ENCODE measurements at regions not wholly inside any gene's neighbourhood (a gene's known extent, or its start where the extent isn't known, plus 50 kb on each side); places are given as distances from the start of the nearest gene placed in this dataset.

DNA sequence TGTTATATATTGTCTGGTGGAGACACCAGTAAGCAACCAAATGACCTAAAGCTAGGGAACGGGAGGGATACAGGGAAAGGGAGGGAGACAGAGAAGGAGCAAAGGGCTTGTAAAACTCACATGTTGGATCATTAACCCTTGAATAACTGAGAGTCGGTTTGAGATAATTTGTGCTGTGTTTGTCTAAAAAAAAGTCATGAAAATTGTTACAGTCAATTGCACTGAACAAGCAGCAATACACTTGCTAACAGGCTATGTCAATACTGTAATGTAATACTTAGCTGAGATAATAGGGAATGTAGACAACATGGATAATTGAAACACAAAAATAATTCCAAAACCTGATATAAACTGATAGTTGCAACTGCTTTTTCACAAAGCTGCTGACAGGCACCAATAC, 71.3 kb upstream of the ZNF521 start:
- TF ChIP-seq RAD21 (IDR thresholded peaks at IDR 0.05; ENCODE audit: low read depth), result no peak
- TF ChIP-seq, protein P1, sequence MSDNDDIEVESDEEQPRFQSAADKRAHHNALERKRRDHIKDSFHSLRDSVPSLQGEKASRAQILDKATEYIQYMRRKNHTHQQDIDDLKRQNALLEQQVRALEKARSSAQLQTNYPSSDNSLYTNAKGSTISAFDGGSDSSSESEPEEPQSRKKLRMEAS (IDR thresholded peaks at IDR 0.05), result no peak
- no peak for TF ChIP-seq NFIC (IDR thresholded peaks at IDR 0.05)
- TF ChIP-seq CEBPB (IDR thresholded peaks at IDR 0.05), result no peak
- no peak for TF ChIP-seq TAF1 (IDR thresholded peaks at IDR 0.05; ENCODE audit: low read depth)
- TF ChIP-seq FOXM1 (IDR thresholded peaks at IDR 0.05; ENCODE audit: borderline replicate concordance, low read depth), result no peak

DNA sequence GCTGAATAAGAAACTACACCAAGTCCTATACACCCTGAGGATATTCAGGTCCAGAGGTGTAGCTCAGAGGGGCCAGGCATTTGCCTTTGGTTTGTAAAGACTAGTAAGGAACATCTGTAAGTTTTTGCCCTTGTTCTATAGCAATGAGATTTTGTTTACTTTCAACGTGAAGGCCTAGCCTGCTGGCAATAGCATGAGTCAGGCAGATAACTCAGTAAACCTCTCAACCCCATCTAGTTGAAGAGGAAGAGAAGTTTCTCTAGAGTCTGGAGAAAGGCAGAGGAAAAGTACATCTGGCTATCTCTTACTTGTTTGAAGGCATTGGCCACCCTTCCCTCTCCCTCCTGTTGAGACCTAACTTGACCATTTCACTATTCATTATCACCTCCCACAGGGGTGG, 70.3 kb upstream of the ZNF521 start:
- TF ChIP-seq EGR1 (IDR thresholded peaks at IDR 0.05) (no peak), TEAD4 (IDR thresholded peaks at IDR 0.05) (no peak), FOXM1 (IDR thresholded peaks at IDR 0.05; ENCODE audit: borderline replicate concordance, low read depth) (no peak), CREB1 (IDR thresholded peaks at IDR 0.05; ENCODE audit: low read depth) (no peak), ZBTB7A (IDR thresholded peaks at IDR 0.05; ENCODE audit: low read depth) (no peak), EP300 (IDR thresholded peaks at IDR 0.05; ENCODE audit: borderline replicate concordance) (no peak), TAF1 (IDR thresholded peaks at IDR 0.05; ENCODE audit: low read depth) (no peak), RAD21 (IDR thresholded peaks at IDR 0.05; ENCODE audit: low read depth) (no peak), TCF12 (IDR thresholded peaks at IDR 0.05; ENCODE audit: low read depth) (no peak), CEBPB (IDR thresholded peaks at IDR 0.05) (no peak), YY1 (IDR thresholded peaks at IDR 0.05; ENCODE audit: low read depth) (no peak), NFIC (IDR thresholded peaks at IDR 0.05) (no peak)
- TF ChIP-seq, protein P2, sequence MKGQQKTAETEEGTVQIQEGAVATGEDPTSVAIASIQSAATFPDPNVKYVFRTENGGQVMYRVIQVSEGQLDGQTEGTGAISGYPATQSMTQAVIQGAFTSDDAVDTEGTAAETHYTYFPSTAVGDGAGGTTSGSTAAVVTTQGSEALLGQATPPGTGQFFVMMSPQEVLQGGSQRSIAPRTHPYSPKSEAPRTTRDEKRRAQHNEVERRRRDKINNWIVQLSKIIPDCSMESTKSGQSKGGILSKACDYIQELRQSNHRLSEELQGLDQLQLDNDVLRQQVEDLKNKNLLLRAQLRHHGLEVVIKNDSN (IDR thresholded peaks at IDR 0.05), result no peak
- TF ChIP-seq, protein P1 (IDR thresholded peaks at IDR 0.05), result no peak
- TF ChIP-seq, protein P3, sequence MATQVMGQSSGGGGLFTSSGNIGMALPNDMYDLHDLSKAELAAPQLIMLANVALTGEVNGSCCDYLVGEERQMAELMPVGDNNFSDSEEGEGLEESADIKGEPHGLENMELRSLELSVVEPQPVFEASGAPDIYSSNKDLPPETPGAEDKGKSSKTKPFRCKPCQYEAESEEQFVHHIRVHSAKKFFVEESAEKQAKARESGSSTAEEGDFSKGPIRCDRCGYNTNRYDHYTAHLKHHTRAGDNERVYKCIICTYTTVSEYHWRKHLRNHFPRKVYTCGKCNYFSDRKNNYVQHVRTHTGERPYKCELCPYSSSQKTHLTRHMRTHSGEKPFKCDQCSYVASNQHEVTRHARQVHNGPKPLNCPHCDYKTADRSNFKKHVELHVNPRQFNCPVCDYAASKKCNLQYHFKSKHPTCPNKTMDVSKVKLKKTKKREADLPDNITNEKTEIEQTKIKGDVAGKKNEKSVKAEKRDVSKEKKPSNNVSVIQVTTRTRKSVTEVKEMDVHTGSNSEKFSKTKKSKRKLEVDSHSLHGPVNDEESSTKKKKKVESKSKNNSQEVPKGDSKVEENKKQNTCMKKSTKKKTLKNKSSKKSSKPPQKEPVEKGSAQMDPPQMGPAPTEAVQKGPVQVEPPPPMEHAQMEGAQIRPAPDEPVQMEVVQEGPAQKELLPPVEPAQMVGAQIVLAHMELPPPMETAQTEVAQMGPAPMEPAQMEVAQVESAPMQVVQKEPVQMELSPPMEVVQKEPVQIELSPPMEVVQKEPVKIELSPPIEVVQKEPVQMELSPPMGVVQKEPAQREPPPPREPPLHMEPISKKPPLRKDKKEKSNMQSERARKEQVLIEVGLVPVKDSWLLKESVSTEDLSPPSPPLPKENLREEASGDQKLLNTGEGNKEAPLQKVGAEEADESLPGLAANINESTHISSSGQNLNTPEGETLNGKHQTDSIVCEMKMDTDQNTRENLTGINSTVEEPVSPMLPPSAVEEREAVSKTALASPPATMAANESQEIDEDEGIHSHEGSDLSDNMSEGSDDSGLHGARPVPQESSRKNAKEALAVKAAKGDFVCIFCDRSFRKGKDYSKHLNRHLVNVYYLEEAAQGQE (IDR thresholded peaks at IDR 0.05; ENCODE audit: low read depth), result no peak

DNA sequence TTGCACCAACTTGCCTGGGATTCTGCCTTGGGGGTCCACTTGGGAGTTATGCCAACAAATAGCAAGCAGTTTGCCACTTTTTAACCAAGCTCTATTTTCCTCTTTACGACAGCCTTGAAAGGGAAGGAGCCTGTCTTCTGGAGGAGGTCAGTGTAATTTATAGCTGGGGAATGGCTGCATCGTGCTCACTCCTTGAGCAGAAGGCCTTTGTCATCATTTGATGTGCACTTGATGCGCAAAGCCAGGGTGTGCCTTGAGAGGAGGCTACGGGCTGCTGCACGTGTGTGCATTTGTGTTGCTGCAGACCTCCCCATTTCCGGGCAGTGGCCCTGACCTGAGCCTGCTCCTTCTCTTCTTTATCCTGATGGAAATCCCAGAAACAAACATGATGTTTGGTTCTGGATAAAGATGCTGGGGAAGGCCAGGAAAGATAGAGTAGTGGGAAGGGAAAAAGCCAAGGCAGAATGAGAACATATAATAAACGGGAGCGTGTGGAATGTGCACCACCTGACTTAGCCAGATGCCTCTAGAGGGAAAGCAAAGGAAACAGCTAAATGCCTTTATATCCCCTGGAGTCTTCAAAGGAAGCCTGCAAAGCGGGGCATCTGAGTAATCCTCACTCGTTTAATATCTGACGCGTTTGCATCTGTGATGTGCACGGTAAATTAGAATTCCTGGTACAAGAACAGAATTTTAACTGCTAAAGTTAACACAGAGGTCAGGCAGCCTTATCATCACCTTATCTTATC, 68.3 kb upstream of the ZNF521 start:
- TF ChIP-seq, protein P2 (IDR thresholded peaks at IDR 0.05), result no peak
- TF ChIP-seq TAF1 (IDR thresholded peaks at IDR 0.05; ENCODE audit: low read depth), result no peak
- no peak for TF ChIP-seq NFIC (IDR thresholded peaks at IDR 0.05)
- no peak for TF ChIP-seq YY1 (IDR thresholded peaks at IDR 0.05; ENCODE audit: low read depth)
- no peak for TF ChIP-seq CEBPB (IDR thresholded peaks at IDR 0.05)
- no peak for TF ChIP-seq RAD21 (IDR thresholded peaks at IDR 0.05; ENCODE audit: low read depth)
- TF ChIP-seq EP300 (IDR thresholded peaks at IDR 0.05; ENCODE audit: borderline replicate concordance), result no peak

DNA sequence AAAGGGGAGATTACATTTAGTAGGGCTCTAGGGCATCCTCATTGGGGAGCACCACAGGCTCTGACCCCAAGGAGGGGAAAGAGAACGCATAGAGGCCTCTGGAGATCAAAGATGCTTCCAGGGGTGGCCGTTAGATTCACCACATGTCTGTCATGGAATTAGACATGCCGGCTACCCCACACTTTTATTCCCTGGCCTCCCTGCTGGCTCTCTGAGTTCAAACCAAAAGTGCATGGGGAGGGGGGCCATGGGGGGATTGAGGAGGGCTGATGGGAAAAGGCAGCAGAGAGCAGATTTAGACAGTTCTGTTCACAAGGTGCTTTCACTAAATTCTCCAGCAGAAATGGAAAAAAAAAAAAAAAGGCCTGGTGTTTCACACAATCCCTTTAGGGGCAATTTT, 64.4 kb upstream of the ZNF521 start:
- TF ChIP-seq, protein P1 (IDR thresholded peaks at IDR 0.05), result no peak
- no peak for TF ChIP-seq EGR1 (IDR thresholded peaks at IDR 0.05)
- TF ChIP-seq TCF12 (IDR thresholded peaks at IDR 0.05; ENCODE audit: low read depth), result no peak
- TF ChIP-seq, protein P2 (IDR thresholded peaks at IDR 0.05), result no peak
- TF ChIP-seq CEBPB (IDR thresholded peaks at IDR 0.05), result no peak

DNA sequence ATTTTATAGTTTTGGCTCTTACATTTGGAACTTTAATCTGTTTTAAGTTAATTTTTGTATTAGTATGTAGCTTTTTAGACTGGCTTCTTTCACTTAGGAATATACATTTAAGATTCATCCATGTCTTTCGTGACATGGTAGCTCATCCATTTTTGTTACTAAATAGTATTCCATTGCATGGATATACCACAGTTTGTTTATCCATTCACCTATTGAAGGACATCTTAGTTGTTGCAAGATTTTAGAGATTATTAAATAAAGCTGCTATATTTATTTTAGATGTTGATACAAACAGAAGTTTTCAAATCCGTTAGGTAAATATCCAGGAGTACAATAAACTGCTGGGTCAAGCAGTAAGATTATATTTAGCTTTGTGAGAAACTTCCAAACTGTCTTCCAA, 58.0 kb upstream of the ZNF521 start:
- no peak for TF ChIP-seq TAF1 (IDR thresholded peaks at IDR 0.05; ENCODE audit: low read depth)
- TF ChIP-seq EGR1 (IDR thresholded peaks at IDR 0.05), result no peak
- no peak for TF ChIP-seq EP300 (IDR thresholded peaks at IDR 0.05; ENCODE audit: borderline replicate concordance)
- no peak for TF ChIP-seq NFIC (IDR thresholded peaks at IDR 0.05)
- no peak for TF ChIP-seq TCF12 (IDR thresholded peaks at IDR 0.05; ENCODE audit: low read depth)
- no peak for TF ChIP-seq RAD21 (IDR thresholded peaks at IDR 0.05; ENCODE audit: low read depth)
- no peak for TF ChIP-seq CREB1 (IDR thresholded peaks at IDR 0.05; ENCODE audit: low read depth)
- TF ChIP-seq TEAD4 (IDR thresholded peaks at IDR 0.05), result no peak
- TF ChIP-seq, protein P2 (IDR thresholded peaks at IDR 0.05), result no peak
- TF ChIP-seq, protein P1 (IDR thresholded peaks at IDR 0.05), result no peak
- no peak for TF ChIP-seq YY1 (IDR thresholded peaks at IDR 0.05; ENCODE audit: low read depth)
- TF ChIP-seq ZBTB7A (IDR thresholded peaks at IDR 0.05; ENCODE audit: low read depth), result no peak
- no peak for TF ChIP-seq CEBPB (IDR thresholded peaks at IDR 0.05)
- TF ChIP-seq, protein P3 (IDR thresholded peaks at IDR 0.05; ENCODE audit: low read depth), result no peak
- no peak for TF ChIP-seq FOXM1 (IDR thresholded peaks at IDR 0.05; ENCODE audit: borderline replicate concordance, low read depth)

All from Ishikawa (cell line).